ENCODE measurements at regions not wholly inside any gene's neighbourhood (a gene's known extent, or its start where the extent isn't known, plus 50 kb on each side); places are given as distances from the start of the nearest gene placed in this dataset.

GRCh38 chr9:135246248-135247205 lies 159.1 kb downstream of the OLFM1 start:
- in situ Hi-C loops (cut with HindIII; ENCODE audit: low pct_unique_long_range_greater_than_20kb, low sequenced_read_pairs) = no loop called here
- Histone ChIP-seq H3K4me3 (ENCODE audit: low read depth in 2 of 2, low read length in 2 of 2) (no peak overlapping the region), H3K27me3 (ENCODE audit: control insufficient read depth, insufficient read depth, low read length) (no peaks in the 10 kb centered on the region; the same call in 1 of the 2 replicates), H3K4me1 (ENCODE audit: control insufficient read depth, insufficient read depth, low read length) (no peaks in the 10 kb centered on the region), H3K9me3 (ENCODE audit: control insufficient read depth, insufficient read depth, low read depth, low read length) (no peaks in the 10 kb centered on the region), H3K27ac (ENCODE audit: low read length) (no peak overlapping the region), H3K36me3 (ENCODE audit: control insufficient read depth, insufficient read depth, low read length) (no peaks in the 10 kb centered on the region)
- POLR2A ChIA-PET = no interaction called here
- DNase-seq (ENCODE audit: low read depth, low spot score) (no peak), ATAC-seq (no peak)
- intact Hi-C loops (cut with micrococcal nuclease; ENCODE audit: unreplicated experiment) = no loop called here
- no TSS peak for BruUV-seq (replicated peaks)
- CTCF ChIA-PET = no interaction called here
- TF ChIP-seq REST (IDR thresholded peaks at IDR 0.05; ENCODE audit: insufficient read depth in 1 of 2, low read depth in 2 of 2, low read length in 1 of 2) (no peak), SIN3A (IDR thresholded peaks at IDR 0.05; ENCODE audit: borderline replicate concordance, insufficient read depth, low read depth, low read length) (no peak), CTCF (IDR thresholded peaks at IDR 0.05) (no peak), POLR2AphosphoS5 (IDR thresholded peaks at IDR 0.05; ENCODE audit: low read depth, low read length) (no peak), TCF7L2 (IDR thresholded peaks at IDR 0.05; ENCODE audit: low read depth, low read length) (no peak)

- TF ChIP-seq TCF7L2 (IDR thresholded peaks at IDR 0.05; ENCODE audit: low read depth, low read length) (no peak), SIN3A (IDR thresholded peaks at IDR 0.05; ENCODE audit: borderline replicate concordance, insufficient read depth, low read depth, low read length) (no peak), CTCF (IDR thresholded peaks at IDR 0.05) (no peak), REST (IDR thresholded peaks at IDR 0.05; ENCODE audit: insufficient read depth in 1 of 2, low read depth in 2 of 2, low read length in 1 of 2) (no peak), POLR2AphosphoS5 (IDR thresholded peaks at IDR 0.05; ENCODE audit: low read depth, low read length) (no peak)
- H3K4me1 ChIP-seq (ENCODE audit: control insufficient read depth, insufficient read depth, low read length) = no peaks in the 10 kb centered on the region
- ChIA-PET CTCF (no interaction called here), POLR2A (no interaction called here)
- intact Hi-C loops (cut with micrococcal nuclease; ENCODE audit: unreplicated experiment) = no loop called here
- BruUV-seq (replicated peaks) = no TSS peak
- no peak overlapping the region for H3K27ac ChIP-seq (ENCODE audit: low read length)
- no peak for DNase-seq (ENCODE audit: low read depth, low spot score)
- in situ Hi-C loops (cut with HindIII; ENCODE audit: low pct_unique_long_range_greater_than_20kb, low sequenced_read_pairs) = no loop called here
- ATAC-seq = no peak
- no peaks in the 10 kb centered on the region for H3K9me3 ChIP-seq (ENCODE audit: control insufficient read depth, insufficient read depth, low read depth, low read length)
- no peaks in the 10 kb centered on the region; the same call in 1 of the 2 replicates for H3K27me3 ChIP-seq (ENCODE audit: control insufficient read depth, insufficient read depth, low read length)
- H3K4me3 ChIP-seq (ENCODE audit: low read depth in 2 of 2, low read length in 2 of 2) = no peak overlapping the region
- H3K36me3 ChIP-seq (ENCODE audit: control insufficient read depth, insufficient read depth, low read length) = no peaks in the 10 kb centered on the region
Observed at GRCh38 chr9:135247227-135247930, 159.9 kb downstream of the OLFM1 start.
